OCI-LY3 (cell line): ENCODE measurements at regions not wholly inside any gene's neighbourhood (a gene's known extent, or its start where the extent isn't known, plus 50 kb on each side); places are given as distances from the start of the nearest gene placed in this dataset.

Source experiments
- H2AFZ ChIP-seq: fragments of 200-600, 300-600 bp; shearing (Covaris generic); 2 replicates; pipeline ENCODE4 v1.6.0; 2014; ENCODE audit warnings: antibody characterized with exemption, low read depth, low read length
- H3K27ac ChIP-seq: fragments of 200-600, 300-600 bp; sonication (generic); 2 replicates; pipeline ENCODE4 v1.5.1; 2014; ENCODE audit warnings: mild to moderate bottlenecking, low read length, moderate library complexity, mixed read lengths
- H3K27me3 ChIP-seq: fragments of 200-600, 300-600 bp; sonication (generic); 2 replicates; pipeline ENCODE4 v1.6.1; 2014; ENCODE audit warnings: low read depth, low read length, mixed read lengths
- H3K36me3 ChIP-seq: fragments of 200-600, 300-600 bp; sonication (generic); replicated peaks from 2 replicates; pipeline ENCODE3; 2014; ENCODE audit warnings: low read depth, low read length, mixed read lengths
- H3K4me1 ChIP-seq: fragments of 300-600, 200-600 bp; sonication (generic); 2 replicates; pipeline ENCODE4 v1.6.1; 2014; ENCODE audit warnings: low read length, mixed read lengths
- H3K4me2 ChIP-seq: fragments of 200-600, 300-600 bp; sonication (generic); 2 replicates; pipeline ENCODE4 v1.6.1; 2014; ENCODE audit warnings: low read length, mixed read lengths
- H3K4me3 ChIP-seq: fragments of 300-600, 200-600 bp; sonication (generic); 2 replicates; pipeline ENCODE4 v1.5.1; 2014; ENCODE audit warnings: antibody characterized with exemption, mild to moderate bottlenecking, low read length, moderate library complexity
- H3K79me2 ChIP-seq: fragments of 300-600, 200-600 bp; shearing (Covaris generic); 2 replicates; pipeline ENCODE4 v1.6.1; 2014; ENCODE audit warnings: mild to moderate bottlenecking, low read length, mixed read lengths
- H3K9ac ChIP-seq: fragments of 300-600, 200-600 bp; shearing (Covaris generic); 2 replicates; pipeline ENCODE4 v1.6.0; 2014; ENCODE audit warnings: mild to moderate bottlenecking, low read length, moderate library complexity
- H3K9me3 ChIP-seq: fragments of 200-600, 300-600 bp; shearing (Covaris generic); 2 replicates; pipeline ENCODE4 v1.6.1; 2014; ENCODE audit warnings: low read length, mixed read lengths; ENCODE audit not compliant: insufficient read depth
- H4K20me1 ChIP-seq: fragments of 200-600, 300-600 bp; sonication (generic); 2 replicates; pipeline ENCODE4 v1.6.1; 2016; ENCODE audit warnings: low read length, mixed read lengths; ENCODE audit not compliant: insufficient read depth
- EZH2phosphoT487 ChIP-seq: fragments of 200-600 bp; shearing (Covaris generic); IDR thresholded peaks from 2 replicates; pipeline ENCODE4 v1.6.1; 2018; ENCODE audit warnings: antibody characterized with exemption, mixed run types, low read depth
- TF ChIP-seq, protein P1 (sequence below): fragments of 200-600, 300-600 bp; sonication (generic); IDR thresholded peaks from 2 replicates; pipeline ENCODE4 v1.5.1; 2014; ENCODE audit warnings: antibody characterized with exemption, low read length, low read depth

DNA sequence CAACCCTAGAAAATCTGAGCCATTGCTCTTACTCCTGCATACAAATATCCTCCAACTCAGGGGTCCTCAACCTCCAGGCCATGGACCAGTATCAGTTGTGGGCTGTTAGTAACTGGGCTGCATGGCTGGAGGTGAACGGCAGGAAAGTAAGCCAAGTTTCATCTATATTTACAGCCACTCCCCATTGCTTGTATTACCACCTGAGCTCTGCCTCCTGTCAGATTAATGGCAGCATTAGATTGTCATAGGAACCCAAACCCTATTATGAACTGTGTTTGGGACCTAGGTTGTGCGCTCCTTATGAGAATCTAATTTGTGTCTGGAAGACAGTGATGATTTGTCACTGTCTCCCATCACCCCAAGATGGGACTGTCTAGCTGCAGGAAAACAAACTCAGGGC is 246.5 kb upstream of the CDIN1 start:
- H4K20me1 ChIP-seq, result no peaks in the 10 kb centered on the region
- no peaks in the 10 kb centered on the region for H3K79me2 ChIP-seq
- TF ChIP-seq, protein P1, sequence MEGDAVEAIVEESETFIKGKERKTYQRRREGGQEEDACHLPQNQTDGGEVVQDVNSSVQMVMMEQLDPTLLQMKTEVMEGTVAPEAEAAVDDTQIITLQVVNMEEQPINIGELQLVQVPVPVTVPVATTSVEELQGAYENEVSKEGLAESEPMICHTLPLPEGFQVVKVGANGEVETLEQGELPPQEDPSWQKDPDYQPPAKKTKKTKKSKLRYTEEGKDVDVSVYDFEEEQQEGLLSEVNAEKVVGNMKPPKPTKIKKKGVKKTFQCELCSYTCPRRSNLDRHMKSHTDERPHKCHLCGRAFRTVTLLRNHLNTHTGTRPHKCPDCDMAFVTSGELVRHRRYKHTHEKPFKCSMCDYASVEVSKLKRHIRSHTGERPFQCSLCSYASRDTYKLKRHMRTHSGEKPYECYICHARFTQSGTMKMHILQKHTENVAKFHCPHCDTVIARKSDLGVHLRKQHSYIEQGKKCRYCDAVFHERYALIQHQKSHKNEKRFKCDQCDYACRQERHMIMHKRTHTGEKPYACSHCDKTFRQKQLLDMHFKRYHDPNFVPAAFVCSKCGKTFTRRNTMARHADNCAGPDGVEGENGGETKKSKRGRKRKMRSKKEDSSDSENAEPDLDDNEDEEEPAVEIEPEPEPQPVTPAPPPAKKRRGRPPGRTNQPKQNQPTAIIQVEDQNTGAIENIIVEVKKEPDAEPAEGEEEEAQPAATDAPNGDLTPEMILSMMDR, result no peak
- no peak for TF ChIP-seq EZH2phosphoT487
- H3K4me2 ChIP-seq, result no peak overlapping the region
- H3K4me1 ChIP-seq, result no peaks in the 10 kb centered on the region
- H2AFZ ChIP-seq, result no peak overlapping the region
- no peaks in the 10 kb centered on the region for H3K9me3 ChIP-seq
- H3K27me3 ChIP-seq, result no peaks in the 10 kb centered on the region
- no peak overlapping the region for H3K4me3 ChIP-seq
- H3K36me3 ChIP-seq, result no peaks in the 10 kb centered on the region
- H3K27ac ChIP-seq, result no peak overlapping the region
- no peak overlapping the region for H3K9ac ChIP-seq

DNA sequence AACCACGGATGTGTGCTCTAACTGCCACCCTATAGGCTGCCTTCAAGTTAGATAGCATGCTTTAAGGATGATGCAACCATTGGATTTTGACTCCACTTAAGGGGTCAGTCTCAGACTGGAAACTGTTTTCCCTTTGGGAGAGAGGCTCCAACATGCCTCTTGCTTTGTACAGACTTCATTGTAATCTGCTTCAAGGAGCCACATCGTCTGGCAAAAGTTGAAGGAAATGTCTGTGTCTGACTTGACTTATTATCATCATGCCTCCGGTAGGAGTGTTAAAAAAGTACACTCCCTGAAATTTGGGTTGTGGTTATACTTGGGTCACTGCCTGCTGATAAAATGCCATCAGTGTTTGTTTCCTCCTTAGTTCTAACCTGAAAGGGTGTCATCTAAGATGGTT is 245.4 kb upstream of the CDIN1 start:
- TF ChIP-seq, protein P1, result no peak
- TF ChIP-seq EZH2phosphoT487, result no peak
- no peak overlapping the region for H3K4me2 ChIP-seq
- H3K27me3 ChIP-seq, result no peaks in the 10 kb centered on the region
- H3K9me3 ChIP-seq, result no peaks in the 10 kb centered on the region
- H3K27ac ChIP-seq, result no peak overlapping the region
- H3K79me2 ChIP-seq, result no peaks in the 10 kb centered on the region
- no peak overlapping the region for H3K4me3 ChIP-seq
- H4K20me1 ChIP-seq, result no peaks in the 10 kb centered on the region
- H3K4me1 ChIP-seq, result no peaks in the 10 kb centered on the region
- no peak overlapping the region for H3K9ac ChIP-seq
- no peak overlapping the region for H2AFZ ChIP-seq
- H3K36me3 ChIP-seq, result no peaks in the 10 kb centered on the region

DNA sequence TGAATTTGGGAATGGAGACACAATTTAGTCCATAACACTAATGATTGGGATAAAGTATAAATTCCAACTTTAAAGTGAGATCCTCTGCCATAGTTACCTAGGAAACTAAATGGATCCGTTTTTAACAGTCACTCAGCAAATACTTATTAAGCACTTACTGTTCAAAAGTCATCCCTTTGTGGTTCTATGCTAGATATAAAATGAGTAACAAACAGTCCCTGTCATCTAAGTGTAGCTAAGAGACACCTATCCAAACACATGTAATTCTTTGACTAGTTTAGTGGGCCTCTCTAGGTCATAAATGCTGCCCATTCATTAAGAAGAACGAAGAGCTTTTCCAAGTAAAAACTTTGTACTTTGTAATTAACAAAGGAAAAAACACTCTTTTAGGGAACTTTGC is 244.2 kb upstream of the CDIN1 start:
- Histone ChIP-seq H4K20me1 (no peaks in the 10 kb centered on the region), H3K27me3 (no peaks in the 10 kb centered on the region), H3K27ac (no peak overlapping the region), H3K36me3 (no peaks in the 10 kb centered on the region), H3K9me3 (no peaks in the 10 kb centered on the region), H2AFZ (no peak overlapping the region), H3K9ac (no peak overlapping the region), H3K79me2 (no peaks in the 10 kb centered on the region), H3K4me1 (no peaks in the 10 kb centered on the region), H3K4me2 (no peak overlapping the region), H3K4me3 (no peak overlapping the region)
- no peak for TF ChIP-seq EZH2phosphoT487
- TF ChIP-seq, protein P1, result no peak

DNA sequence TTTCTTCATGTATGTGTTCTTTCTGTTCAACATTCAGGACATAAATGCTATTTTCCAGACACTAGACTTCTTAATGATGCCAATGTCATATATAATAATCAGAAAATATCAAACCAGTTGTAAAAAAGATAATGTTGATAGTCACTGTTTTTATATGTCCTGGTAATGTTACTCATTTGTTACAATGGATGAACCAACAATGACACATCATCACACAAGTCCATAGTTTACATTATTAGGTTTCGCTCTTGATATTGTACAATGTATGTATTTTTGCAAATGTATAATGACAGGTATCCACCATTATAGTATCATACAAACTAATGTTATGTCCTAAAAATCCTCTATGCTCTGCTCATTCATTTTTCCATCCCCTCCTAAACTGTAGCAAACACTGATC is 243.8 kb upstream of the CDIN1 start:
- Histone ChIP-seq H3K36me3 (no peaks in the 10 kb centered on the region), H3K9me3 (no peaks in the 10 kb centered on the region), H3K79me2 (no peaks in the 10 kb centered on the region), H4K20me1 (no peaks in the 10 kb centered on the region), H2AFZ (no peak overlapping the region), H3K9ac (no peak overlapping the region), H3K27me3 (no peaks in the 10 kb centered on the region), H3K4me1 (no peaks in the 10 kb centered on the region), H3K4me3 (no peak overlapping the region), H3K4me2 (no peak overlapping the region), H3K27ac (no peak overlapping the region)
- TF ChIP-seq, protein P1, result no peak
- no peak for TF ChIP-seq EZH2phosphoT487
